ENCODE measurements at regions not wholly inside any gene's neighbourhood (a gene's known extent, or its start where the extent isn't known, plus 50 kb on each side); places are given as distances from the start of the nearest gene placed in this dataset.
A peak's percentile ranks its signal among the peaks of the same experiment; 100 is the strongest.

- no peak for DNase-seq
These were observed 69.5 kb upstream of the SSX2IP start for GRCh38 chr1:84759756-84760155.

GRCh38 chr1:84758968-84759491, 68.8 kb upstream of the SSX2IP start:
- DNase-seq = peak; percentile 70

- no peak for DNase-seq
These were observed 68.2 kb upstream of the SSX2IP start for GRCh38 chr1:84758476-84758875.

- no peak for DNase-seq
These were observed 67.0 kb upstream of the SSX2IP start for GRCh38 chr1:84757301-84757700.

GRCh38 chr1:84756455-84757082, 66.3 kb upstream of the SSX2IP start:
- DNase-seq = no peak

- DNase-seq = no peak
These were observed 65.7 kb upstream of the SSX2IP start for GRCh38 chr1:84756001-84756400.

GRCh38 chr1:84755216-84755615, 65.0 kb upstream of the SSX2IP start:
- no peak for DNase-seq

GRCh38 chr1:84754386-84754703, 64.1 kb upstream of the SSX2IP start:
- DNase-seq = no peak

GRCh38 chr1:84753516-84754385, 63.5 kb upstream of the SSX2IP start:
- DNase-seq = peak; percentile 47

- DNase-seq = no peak
These were observed 60.0 kb upstream of the SSX2IP start for GRCh38 chr1:84750110-84750730.

GRCh38 chr1:84749427-84749826, 59.2 kb upstream of the SSX2IP start:
- DNase-seq = no peak

- no peak for DNase-seq
These were observed 58.1 kb upstream of the SSX2IP start for GRCh38 chr1:84748364-84748763.

- DNase-seq = no peak
These were observed 55.6 kb upstream of the SSX2IP start for GRCh38 chr1:84745857-84746256.

GRCh38 chr1:84743896-84744295, 53.6 kb upstream of the SSX2IP start:
- no peak for DNase-seq

GRCh38 chr1:84742653-84743052, 52.4 kb upstream of the SSX2IP start:
- DNase-seq = no peak

GRCh38 chr1:84740050-84740714, 49.9 kb upstream of the SSX2IP start:
- no peak for DNase-seq
